HG03135 (cell line): ENCODE measurements at regions not wholly inside any gene's neighbourhood (a gene's known extent, or its start where the extent isn't known, plus 50 kb on each side); places are given as distances from the start of the nearest gene placed in this dataset.
"Not testable (repeated sequence)": the region's sequence is repeated elsewhere in the genome, so short reads cannot be mapped to it uniquely, and the experiment has no call there.

Experiments
- ATAC-seq: cut with Tn5 transposase; IDR thresholded peaks from one replicate; pipeline ENCODE4 v1.9.1; 2021; ENCODE audit warnings: mild to moderate bottlenecking, moderate library complexity; ENCODE audit not compliant: unreplicated experiment

DNA sequence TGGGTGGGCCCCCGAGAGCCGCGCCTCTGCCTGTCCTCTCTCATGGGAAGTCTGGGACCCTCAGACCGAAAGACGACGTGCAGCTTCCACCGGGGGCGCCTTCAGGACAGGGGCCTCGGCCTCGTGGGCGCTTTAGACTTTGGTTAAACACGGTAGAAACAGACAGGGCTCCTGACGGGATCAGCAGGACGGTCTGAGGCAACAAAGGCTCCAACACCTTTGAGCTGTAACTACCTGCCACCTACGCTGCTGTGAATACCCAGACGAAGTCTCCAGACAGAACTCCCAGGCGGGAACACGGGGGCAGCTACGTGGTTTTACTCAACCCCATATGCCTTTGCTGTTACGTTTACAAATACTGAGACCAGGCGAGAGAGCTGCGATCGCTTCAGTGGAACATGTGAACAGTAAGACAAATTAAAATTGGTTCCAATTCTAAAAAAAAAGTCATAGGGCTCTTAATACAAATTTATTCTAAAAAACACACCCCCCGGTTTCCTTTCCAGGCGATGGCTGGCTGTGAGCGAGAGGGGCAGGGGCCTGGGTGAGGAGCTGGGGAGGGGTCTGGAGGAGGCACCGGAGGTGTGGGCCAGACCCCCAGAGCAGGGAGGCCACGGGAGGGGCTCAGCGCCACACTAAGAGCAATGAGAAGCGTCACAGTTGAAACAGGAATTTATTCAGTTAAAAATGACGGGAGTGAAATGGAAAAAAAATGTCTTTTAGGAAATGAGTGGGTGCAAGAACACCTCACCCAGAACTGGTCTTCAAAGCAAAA, 453.2 kb downstream of the QKI start:
- no peak for ATAC-seq

DNA sequence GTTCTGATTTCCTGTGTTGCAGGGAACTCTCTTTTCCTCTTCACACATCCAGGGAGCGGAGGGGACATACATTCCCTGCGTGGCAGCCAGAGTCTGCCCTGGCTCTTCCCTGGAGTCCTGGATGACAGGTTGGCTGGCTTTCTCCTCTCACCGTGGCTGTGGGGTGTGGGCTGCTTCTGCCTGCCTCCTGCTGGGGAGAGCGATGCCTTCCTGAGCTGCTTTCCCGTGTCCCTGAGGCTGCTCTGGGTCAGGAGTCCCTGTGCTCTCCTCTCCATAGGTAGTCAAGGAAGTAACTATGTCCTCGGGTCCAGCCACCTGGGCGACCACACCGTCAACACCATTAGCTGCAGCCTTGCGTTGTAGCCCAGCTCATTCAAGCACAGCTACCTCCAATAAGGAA, 451.7 kb downstream of the QKI start:
- no peak for ATAC-seq

DNA sequence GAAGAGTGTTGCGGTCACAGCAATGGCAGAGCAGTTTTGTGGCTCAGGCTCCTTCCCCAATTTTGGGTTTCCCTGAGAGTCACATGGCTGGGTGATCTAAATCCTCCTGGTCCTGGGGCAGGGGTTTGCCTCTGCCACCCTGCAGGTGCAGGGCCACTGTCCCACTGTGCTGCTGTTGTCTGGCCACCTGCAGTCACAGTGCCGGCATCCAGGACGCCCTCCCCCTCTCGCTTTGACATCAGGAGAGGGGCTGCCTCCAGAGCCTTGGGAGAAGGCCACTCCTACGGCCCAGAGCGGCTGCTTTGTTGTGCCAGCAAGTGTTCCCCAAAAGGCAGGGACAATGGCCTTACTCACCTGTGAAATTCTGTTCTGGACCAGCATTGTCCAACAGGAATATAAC, 449.0 kb downstream of the QKI start:
- ATAC-seq: no peak

DNA sequence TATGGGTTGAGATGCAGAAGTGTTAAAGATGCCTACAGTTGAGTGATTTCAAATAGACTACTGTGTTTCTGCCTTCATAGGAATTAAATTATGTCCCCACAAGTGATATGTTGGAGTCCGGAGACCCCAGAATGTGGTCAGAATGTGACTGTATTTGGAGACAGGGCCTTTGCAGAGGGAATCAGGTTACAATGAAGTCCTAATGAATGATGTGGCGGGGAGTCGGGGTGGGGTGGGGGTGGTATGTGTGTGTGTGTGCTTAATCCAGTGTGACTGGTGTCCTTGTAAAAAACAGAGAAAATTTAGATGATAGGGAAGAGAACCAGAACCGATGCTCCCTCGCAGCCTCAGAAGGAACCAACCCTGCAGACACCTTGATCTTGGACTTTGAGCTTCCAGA, 448.2 kb downstream of the QKI start:
- no peak for ATAC-seq

DNA sequence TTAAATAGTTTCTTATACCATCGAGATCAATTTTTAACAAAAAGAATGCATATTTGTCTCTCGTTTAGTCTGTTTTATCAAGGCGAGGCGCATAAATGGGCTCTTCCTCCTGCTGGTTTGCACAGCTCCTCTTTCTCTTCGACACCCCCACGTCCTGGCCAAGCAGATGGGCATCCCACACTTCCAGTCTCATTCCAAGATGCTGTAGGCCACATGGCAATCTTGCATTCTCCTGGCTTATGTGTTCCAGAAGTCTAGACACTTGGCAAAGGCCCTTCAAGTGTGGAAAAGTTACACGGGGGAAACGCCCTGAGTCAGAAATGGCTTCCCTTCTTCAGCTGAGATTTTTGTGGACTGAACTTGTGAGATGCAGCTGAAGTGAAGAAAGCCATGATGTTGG, 447.1 kb downstream of the QKI start:
- no peak for ATAC-seq

DNA sequence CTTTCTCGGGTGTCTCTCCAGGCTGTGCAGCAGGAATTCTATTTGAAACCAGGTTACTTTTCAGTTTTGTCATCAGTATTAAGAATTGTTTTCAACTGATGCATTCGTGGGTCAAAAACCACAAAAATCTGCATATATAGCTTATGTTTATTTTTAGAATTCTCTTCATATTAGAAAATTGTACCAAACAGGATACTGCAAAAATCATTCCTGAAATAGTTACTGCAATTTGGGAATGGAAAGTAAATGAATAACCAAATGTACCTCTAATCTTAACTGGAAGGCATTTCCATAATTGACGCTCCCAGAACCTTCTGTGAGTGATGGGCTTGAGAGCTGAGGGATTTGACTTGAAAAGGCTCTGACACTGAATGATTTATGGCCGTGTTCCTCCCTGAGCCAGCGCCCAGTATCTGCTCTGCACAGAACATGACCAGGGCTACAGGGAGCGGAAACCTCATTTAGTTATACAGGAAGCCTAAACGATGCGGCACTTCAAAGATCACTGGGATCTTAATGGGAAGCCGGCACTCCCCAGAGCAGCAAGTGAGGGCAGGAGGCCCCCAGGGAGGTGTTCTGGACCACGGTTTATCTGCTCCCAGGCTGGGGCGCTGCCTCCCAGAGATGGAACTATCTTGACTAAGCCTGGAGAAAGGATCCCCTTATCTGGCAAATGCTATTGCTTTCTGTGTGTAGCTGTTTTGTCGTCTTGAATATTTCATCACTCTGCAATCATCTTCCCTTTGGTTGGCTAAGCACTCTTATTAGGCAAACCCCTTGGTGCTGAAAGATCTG, 446.0 kb downstream of the QKI start:
- no peak for ATAC-seq

DNA sequence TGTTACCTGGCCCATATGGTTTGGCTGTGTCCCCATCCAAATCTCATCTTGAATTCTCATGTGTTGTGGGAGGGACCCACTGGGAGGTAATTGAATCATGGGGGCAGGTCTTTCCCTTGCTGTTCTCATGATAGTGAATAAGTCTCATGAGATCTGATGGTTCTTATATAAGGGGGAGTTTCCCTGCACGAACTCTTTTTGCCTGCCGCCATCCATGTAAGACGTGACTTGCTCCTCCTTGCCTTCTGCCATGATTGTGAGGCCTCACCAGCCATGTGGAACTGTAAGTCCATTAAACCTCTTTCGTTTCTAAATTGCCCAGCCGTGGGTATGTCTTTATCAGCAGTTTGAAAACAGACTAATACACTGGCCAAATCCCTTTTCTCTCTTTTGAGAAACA, 444.4 kb downstream of the QKI start:
- not testable (repeated sequence) for ATAC-seq

DNA sequence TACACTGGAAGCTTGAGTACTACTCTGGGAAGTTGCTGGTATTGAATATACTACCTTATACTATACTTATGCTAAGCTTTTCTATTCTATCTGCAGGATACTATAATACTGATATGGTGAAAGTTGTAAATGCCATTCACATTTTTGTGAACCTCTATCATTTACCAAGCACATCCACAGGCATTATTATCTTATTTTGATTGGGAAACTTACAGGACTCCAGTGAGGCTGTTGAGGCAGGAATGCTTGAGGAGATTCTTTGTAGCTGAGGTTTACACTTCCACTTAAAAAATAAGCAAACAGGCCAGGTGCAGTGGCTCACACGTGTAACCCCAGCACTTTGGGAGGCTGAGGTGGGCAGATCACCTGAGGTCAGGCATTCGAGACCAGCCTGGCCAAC, 442.9 kb downstream of the QKI start:
- ATAC-seq: no peak

DNA sequence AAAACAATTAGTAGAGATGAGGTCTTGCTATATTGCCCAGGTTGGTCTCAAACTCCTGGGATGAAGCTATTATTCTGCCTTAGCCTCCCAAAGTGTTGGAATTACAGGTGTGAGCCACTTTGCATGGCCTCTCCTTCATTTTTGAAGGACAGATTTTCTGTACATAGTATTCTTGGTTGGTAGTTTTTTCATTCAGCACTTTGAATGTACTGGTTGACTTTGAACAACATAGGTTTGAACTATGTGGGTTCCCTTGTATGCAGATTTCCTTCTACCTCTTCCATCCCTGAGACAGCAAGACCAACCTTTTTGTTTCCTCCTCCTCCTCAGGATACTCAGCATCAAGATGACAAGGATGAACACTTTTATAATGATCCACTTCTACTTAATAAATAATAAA, 436.4 kb downstream of the QKI start:
- ATAC-seq: no peak

DNA sequence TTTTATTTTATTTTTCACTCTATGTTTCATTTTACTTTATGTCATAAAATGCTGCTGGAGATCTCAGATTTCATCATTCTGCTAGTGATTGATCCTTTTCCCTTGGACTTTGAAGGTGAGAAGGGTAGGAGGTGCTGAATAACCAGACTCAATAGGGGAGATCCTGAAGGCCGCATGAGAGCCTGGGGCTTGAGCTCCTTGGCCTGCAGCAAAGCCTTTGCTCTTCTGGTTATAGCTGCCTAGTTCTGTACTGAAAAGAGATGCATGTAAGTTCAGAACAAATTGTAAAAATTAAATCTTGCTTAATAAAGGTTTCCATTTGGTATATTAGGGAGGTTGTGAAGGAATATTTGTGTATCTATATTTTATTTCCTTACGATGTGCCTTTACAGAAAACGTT, 430.2 kb downstream of the QKI start:
- ATAC-seq: no peak

DNA sequence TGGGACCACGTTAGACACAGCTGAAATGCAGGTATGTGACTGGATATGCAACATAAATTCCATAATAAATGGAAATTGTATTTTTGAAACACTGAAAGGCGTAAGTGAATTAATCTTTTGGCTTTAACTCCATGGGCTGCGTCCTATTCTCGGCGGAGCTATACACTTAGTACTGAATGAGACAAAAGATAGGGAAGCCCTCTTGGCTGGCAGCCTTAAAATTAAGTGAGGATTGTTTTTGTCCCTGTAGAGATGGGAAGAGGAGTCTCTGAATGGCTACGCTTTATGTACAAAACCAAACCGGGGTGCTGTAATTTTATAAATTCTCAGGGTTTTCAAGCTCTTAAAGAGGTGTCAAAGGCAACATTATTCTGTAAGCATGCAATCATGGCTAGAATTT, 429.8 kb downstream of the QKI start:
- ATAC-seq: no peak

DNA sequence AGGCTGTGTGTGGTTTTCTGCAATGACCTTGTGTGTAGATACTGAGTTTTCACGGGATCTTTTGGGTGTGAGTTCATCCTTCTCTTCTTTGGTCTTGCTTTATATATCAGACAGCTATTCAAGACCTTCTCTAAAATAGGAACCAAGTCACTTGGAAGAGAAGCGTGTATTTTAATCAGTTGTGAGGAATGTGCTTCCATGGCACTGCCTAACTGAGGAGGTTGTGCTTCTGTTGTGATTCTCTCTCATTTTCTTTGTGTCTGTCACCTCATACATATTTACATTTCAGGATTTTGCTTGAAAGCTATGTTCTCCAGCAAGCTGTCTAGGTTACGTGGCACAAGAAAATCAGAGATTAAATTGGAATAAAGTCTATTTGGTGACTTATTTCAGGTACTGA, 428.7 kb downstream of the QKI start:
- no peak for ATAC-seq

DNA sequence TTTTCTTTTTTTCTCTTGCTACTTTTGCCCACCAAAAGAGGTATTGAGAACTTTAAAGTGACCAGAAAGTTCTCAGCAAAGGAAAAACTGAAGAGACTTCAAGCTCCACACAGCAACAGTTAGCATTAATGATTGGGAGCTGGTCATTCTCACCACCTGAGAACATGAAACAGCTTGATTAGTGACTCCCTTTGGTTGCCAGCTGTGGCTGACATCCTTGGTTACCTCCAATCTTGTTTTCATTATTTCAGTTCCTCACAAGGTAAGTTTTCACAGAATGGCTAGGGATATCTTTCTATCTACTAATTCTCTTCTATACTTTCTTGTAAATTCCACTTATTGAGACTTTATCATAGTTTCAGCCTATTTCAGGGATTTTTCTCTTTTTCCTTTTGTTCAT, 427.9 kb downstream of the QKI start:
- ATAC-seq: no peak

DNA sequence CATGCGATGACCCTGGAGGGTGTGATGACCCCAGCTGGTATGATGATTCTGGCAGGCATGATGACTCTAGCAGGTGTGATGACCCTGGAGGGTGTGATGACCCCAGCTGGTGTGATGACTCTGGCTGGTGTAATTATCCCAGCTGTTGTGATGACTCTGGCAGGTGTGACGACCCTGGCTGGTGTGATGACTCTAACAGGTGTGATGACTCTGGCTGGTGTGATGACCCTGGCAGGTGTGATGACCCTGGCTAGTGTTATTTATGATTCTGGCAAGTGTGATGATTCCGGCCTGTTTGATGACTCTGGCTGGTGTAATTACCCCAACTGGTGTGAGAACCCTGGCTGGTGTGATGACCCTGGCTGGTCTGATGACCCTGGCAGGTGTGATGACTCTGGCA, 427.2 kb downstream of the QKI start:
- ATAC-seq: no peak

DNA sequence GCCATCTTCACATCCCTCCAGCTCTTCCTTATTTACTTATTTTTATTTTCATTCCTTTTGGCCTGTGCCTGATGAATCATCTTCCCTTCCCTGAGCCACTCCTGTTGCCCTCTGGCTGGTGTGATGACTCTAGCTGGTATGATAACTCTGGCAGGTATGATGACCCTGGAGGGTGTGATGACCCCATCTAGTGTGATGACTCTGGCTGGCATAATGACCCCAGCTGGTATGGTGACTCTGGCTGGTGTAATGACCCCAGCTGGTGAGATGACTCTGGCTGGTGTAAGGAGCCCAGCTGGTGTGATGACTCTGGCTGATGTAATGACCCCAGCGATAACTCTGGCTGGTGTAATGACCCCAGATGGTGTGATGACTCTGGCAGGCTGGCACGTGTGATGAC, 426.8 kb downstream of the QKI start:
- ATAC-seq: no peak

DNA sequence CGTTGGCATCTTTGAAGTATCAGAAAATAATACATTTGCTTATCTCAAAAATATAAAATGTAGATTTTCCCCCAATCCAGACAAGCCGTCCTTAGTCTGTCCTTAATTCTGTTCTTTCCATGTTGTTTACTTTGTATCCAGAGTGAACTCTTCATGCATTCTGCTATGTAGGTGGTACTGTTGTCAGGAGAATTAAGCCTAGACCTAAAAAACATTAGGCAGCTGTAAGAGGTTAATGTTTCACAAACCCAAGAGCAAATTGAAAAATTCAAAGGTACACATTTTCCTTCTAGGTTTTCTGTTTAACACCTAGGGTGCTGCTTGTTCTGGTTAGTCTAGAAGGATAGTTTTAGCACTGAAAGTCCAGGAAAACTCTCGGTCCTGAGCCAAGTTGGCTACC, 426.4 kb downstream of the QKI start:
- ATAC-seq: no peak

DNA sequence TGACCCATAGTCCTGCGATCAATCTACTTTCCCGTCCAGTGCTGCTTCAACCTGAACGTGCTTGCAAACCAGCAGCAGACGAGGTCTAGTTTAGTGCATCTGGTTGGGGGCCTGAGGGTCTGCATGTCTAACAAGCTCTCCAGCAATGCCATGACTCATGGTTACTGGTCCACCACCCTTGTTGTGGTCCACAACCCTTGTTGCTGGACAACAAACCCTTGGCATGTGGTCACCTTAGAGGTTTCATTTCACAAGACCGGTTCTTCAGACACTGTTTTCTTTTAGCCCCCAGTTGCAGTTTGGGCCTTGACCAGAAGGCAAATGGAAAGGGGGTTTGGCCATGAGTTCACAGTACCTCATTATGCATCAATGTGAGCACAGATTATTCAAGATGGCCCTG, 424.8 kb downstream of the QKI start:
- no peak for ATAC-seq

DNA sequence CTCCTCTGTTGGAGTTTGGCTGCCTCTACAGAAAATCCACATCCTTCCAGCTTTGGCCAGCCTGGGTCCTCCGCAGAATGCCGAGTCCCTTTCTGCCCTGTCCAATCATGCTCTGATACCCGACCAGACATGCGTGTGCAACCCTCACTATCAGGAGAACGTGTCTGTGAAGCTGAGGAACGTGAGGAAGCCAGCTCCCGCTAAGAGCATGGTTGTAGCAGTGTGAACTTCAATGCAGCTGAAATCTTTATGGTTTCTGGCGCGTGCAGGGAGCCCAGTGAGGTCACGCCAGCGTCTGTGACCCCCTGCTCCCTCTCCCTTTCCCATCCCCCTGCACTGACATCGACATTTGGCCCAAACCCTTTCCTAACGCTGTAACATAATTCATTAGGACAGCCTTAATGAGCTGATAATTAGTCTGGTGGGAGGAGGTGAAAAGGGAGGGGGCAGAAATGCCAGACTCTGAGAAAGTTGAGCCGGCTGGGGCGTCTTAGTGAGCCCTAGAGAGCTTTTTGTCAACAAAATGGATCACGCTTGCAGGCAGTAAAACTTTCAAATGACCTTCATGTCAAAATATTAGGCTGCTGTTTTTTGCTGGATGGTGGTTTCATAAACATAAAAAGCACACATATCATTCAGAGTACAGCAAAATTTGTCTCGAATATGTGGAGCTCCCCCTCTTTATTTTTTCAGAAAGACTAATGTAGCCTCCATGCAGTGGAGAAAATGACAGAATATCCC, 423.3 kb downstream of the QKI start:
- no peak for ATAC-seq

DNA sequence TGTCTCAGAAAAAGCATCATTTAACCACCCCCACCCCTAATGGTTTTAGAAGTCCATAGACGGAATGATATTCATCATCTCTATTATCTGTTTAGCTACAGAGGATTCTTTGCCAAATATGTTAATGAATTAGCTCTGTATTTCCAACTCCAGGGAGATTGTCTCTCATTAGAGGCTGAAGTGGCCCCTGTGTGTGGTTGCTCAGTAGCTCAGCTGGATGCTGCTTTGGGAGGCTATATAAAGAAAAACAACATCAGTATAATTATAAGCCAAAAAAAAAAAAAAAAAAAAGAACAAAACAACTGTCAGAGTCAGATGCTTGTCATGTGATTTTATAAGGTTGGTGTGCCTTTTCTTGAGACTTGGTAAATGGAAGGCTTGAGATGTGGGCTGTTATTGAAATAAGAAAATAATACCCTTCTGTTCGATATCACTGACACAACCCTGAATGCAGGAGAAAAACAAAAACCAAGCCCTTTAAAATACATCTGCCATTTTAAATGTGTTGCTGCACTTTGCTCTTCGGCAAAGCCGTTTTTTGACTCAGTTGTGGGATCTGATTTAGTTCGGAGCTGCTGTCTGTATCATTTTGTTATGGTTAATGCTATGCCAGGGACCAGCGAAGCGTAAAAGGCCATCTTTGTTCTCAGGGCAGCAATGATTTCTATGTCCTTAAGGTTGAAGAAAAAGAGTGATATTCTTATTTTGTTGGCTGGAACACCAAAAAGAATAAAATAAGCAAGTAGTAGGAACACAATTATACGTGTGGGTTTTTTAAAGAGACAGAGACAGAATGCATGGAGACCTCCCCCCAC, 422.6 kb downstream of the QKI start:
- ATAC-seq: no peak

DNA sequence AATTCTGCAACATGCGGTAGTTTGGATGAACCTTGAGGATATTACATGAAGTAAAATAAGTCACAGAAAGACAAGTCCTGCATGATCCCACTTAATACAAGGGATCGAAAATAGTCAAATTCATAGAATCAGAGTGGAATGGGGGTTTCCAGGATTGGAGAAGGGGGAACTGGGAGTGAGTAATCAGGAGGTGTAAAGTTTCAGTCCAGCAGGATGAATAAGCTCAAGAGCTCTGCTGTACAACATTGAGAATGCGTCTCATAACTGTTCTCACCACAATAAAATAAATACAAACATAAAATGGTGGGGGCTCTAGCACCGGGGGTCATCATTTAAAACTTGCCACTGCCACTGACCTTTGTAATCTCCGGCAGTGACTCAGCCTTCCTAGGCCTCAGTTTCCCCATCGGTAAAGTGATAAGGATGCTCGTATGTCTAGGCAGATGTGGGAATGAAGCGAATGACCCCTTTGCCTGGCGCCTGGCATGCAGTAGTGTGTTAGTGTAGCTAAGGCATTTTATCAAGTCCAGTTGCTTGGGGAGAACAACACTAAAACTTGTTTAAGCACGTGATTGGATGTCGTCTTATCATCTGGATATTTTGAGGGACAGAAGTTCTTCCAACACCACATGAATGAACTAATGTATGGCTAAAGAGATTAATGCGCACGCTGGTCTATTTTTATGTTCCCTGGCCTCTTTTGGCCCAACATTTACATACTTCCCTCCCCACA, 421.1 kb downstream of the QKI start:
- ATAC-seq: no peak
